Stomach (tissue), 4 donors: ENCODE measurements at regions not wholly inside any gene's neighbourhood (a gene's known extent, or its start where the extent isn't known, plus 50 kb on each side); places are given as distances from the start of the nearest gene placed in this dataset.

Experiments
- POLR2A ChIP-seq, 4 donors: fragments of 450-650 bp; IDR thresholded peaks; one replicate each; pipeline ENCODE4 v1.6.1; 2016; ENCODE audit warnings: antibody characterized with exemption in 4 of 4, control low read depth in 2 of 4, mild to moderate bottlenecking in 1 of 4, moderate library complexity in 1 of 4
- POLR2AphosphoS5 ChIP-seq, 3 donors: sonication (generic); formaldehyde crosslinking; IDR thresholded peaks; one replicate each; pipeline ENCODE4 v1.6.1; 2016; ENCODE audit warnings: antibody characterized with exemption in 3 of 3

GRCh38 chr13:80860845-80861244 lies 519.9 kb upstream of the SPRY2 start:
- TF ChIP-seq POLR2AphosphoS5 (IDR thresholded peaks at IDR 0.05) (no peak), POLR2A (IDR thresholded peaks at IDR 0.05) (no peak)
